HUDEP-2 (cell line): ENCODE measurements at regions not wholly inside any gene's neighbourhood (a gene's known extent, or its start where the extent isn't known, plus 50 kb on each side); places are given as distances from the start of the nearest gene placed in this dataset.
"Not testable (repeated sequence)": the region's sequence is repeated elsewhere in the genome, so short reads cannot be mapped to it uniquely, and the experiment has no call there.

Source experiments
- DNase-seq, 76 experiments: peaks; one replicate each; lab custom pipeline; 2025; ENCODE audit not compliant: unreplicated experiment in 76 of 76; lab: John Stamatoyannopoulos, UW

DNA sequence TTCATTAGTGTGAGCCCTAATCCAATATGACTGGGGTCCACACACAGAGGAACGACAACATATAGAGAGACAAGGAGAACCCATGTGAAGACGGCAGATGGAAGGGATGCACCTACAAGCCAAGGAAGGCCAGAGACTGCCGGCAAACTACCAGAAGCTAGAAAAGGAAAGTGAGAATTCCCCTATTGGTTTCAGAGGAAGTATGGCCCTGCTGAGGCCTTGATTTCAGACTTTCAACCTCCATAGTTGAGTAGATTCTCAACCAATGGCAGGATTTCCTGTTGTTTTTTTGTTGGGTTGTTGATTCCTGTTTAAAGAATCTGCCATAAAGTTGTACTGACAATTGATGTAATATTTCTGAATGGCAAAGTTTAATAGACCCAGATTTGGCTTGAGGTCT is 241.5 kb downstream of the SATB2 start:
- no peak for DNase-seq

- no peak for DNase-seq
Measured at GRCh38 chr2:199207011-199207410, 250.7 kb downstream of the SATB2 start.

GRCh38 chr2:199206536-199206935 is 251.2 kb downstream of the SATB2 start:
- DNase-seq: no peak

DNA sequence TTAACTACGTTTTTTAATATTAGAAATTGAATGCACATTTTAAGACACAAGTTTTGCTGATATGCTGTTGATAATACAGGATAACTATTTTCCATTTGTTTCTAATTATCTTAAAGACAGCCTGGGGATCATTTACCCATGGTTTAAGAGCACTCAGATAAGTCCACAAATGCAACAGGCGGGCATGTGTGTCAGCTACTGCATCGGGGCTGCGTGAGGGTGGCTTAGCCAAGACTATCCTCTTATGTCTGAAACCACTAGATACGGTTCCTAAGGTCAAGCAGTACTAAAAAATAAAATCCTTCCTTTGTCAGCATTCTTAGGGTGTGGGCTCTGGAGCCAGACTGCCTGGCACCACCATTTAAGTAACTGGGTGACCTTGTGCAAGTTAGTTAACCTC is 254.8 kb downstream of the SATB2 start:
- DNase-seq: no peak

GRCh38 chr2:199201539-199201938 is 256.2 kb downstream of the SATB2 start:
- no peak for DNase-seq

GRCh38 chr2:199199797-199200196 is 257.9 kb downstream of the SATB2 start:
- DNase-seq: no peak

GRCh38 chr2:199197448-199197847 is 260.3 kb downstream of the SATB2 start:
- DNase-seq: no peak

DNA sequence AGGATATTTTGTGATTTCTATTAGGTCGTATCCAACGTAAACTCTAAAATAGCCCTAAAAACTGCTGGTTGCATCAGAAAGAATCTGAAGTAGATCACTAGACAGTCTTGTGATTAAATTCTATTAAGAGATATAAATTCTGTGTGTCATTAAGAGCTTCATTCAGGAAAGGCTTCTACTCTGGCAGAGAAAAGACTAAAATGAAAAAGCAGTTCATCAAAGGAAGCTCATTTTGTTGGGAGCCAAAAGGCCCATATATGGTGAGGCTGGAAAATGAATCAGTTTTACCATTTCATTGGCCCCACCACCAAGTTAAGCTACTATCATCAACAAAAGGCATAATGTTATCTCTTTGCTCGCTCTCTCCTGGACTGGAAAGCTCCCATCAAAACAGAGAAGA is 261.1 kb downstream of the SATB2 start:
- DNase-seq: no peak

DNA sequence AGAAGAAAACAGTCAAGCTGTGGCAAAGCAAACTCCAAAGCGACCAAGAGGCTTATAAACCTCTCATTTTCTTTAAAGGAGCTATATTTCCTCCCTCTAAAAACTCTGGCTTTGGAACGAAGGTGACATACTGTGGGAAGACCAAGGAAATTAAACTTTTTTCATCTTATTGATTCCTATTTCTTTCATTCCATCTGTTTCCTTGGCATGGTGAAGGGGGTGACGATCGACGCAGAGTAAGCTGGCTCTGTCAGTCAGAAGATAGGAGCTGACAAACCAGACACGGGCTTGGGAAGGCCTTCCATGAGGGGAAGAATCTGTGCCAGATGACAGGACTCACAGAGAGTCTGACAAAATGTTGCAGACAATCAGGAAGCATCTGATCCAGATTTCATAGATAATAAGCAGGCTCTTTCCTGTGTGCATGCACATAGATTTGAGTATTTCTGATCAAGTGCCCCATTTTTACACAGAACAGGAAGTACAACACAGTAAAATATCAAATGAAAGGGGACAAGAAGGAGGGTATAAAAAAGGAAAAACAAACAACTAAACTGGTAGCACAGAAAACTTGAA is 261.7 kb downstream of the SATB2 start:
- DNase-seq: no peak

GRCh38 chr2:199191461-199191860 is 266.3 kb downstream of the SATB2 start:
- no peak for DNase-seq

- DNase-seq: no peak
Measured at GRCh38 chr2:199189229-199189628, 268.5 kb downstream of the SATB2 start.

DNA sequence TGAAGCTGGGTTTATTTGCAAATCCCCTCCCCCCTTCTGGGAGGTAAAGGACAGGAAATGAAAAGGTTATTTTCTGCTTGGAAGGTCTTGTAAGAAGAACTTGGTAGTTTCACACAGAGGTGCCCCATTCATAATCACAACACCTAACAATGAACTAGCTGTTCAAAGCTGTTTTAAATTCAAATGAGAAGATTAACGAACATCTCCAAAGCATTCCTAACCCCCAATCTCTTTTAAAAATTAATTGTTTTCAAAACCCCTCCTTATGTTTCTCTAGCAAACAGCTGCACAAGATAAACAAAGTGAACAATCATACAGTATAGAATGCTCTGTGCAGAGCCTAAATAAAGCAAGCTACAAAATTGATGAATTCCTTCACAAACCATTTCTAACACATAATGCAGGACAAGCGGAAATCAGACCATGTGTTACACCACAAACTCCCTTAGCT is 271.4 kb downstream of the SATB2 start:
- no peak for DNase-seq

- DNase-seq: not testable (repeated sequence)
Measured at GRCh38 chr2:199185174-199185573, 272.6 kb downstream of the SATB2 start.

DNA sequence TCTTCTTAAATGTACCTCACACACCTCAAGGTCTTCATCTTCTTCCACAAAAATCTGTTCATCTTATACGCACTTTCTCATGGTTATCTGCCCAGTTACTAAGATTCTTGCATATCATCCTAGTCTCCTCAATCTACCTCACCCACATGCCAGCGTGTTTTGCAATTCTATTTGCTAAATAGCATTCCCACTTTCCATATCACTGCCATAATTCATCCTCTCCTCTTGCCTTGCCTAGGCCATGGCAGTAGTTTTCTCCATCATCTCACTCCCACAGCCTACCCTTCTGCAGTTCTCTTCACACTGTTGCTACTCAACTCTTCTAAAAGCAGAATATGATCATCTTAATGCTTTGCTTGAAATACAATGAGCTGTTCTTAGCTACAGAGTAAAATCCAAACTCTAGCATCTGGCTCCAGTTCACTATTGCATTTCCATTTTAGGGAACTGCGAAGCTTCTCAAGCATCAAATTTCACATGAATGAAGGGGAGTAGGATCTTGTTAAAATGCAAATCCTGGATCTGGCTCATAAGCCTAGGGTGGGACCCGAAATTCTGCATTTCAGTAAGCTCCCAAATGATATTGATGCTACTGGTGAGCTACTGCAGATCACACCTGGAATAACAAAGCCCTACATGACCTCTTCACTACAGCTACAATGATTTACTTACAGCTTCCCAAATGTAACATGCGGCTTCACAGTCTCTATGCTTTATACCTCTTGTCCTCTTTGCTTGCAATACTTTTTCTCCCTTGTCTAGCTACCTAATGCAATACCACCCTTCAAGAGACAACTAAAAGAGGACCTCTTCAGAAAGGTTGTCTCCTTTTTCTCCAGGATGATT is 293.9 kb downstream of the SATB2 start:
- DNase-seq: no peak

GRCh38 chr2:199160677-199161465 is 296.9 kb downstream of the SATB2 start:
- DNase-seq: no peak

DNA sequence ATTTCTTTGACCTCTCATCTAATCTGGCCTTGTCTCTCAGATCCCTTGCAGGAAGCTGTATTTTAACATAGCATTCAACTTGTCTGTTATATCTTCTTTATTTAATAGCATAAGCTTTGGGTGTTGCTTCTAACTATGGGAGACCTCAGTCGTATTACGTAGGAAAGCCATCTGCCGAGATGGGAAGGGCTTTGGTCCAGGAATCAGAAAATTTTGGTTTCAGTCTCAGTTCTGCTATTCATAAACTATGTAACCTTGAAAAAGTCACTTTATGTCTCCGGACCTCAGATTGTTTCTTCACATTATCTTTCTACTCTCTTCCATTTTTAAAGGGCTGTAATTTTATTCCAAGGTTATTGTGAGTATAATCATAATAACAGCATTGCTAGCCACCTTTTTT is 297.7 kb downstream of the SATB2 start:
- no peak for DNase-seq

- no peak for DNase-seq
Measured at GRCh38 chr2:199148076-199148845, 309.5 kb downstream of the SATB2 start.

- DNase-seq: no peak
Measured at GRCh38 chr2:199147216-199147615, 310.5 kb downstream of the SATB2 start.

GRCh38 chr2:199144546-199144945 is 313.2 kb downstream of the SATB2 start:
- DNase-seq: no peak

GRCh38 chr2:199144036-199144435 is 313.7 kb downstream of the SATB2 start:
- DNase-seq: no peak

DNA sequence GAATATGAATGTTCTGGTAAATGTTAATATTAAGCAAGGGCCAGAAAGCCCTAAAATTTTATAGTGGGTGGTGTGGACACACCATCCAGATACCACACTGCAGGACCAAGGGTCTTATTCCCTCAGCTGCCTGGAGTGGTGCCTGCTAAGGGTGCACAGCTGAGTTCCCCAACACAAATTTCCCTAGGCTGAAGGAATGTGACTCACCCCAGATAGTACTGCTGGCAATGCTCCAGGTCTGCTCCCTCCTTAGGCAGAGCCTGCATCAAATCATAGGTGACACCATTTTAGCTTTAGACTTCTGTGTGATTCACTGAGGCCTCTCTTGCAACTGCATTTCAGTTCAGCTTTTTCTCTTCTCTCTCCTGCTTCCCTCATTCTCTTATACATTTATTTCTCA is 321.1 kb downstream of the SATB2 start:
- peak in 17 of 76 experiments; percentile 0 to 38 (median 2) for DNase-seq
